HEK293 (cell line): ENCODE measurements at regions not wholly inside any gene's neighbourhood (a gene's known extent, or its start where the extent isn't known, plus 50 kb on each side); places are given as distances from the start of the nearest gene placed in this dataset.

Experiments
- CTCF ChIA-PET: fragments of 350-600 bp; formaldehyde crosslinking; extraction: SDS; loops from one replicate; lab custom pipeline; 2021; ENCODE audit warnings: antibody characterized with exemption; lab: Yijun Ruan, JAX
- POLR2A ChIA-PET: fragments of 300-600 bp; formaldehyde crosslinking; extraction: SDS; loops from one replicate; lab custom pipeline; 2020; ENCODE audit warnings: antibody characterized with exemption, inconsistent platforms; lab: Yijun Ruan, JAX
- H3K27ac ChIP-seq: fragments of 200-500 bp; sonication (Bioruptor generic); 2 replicates; pipeline ENCODE4 v1.5.1; 2014; ENCODE audit warnings: low read depth, low read length, control low read depth, inconsistent platforms; ENCODE audit errors: extremely low read depth
- H3K36me3 ChIP-seq, 2 experiments: fragments of 200-500 bp in 1 of 2; sonication (Bioruptor generic) in 1 of 2; 1 replicate in 1 of 2; 2 replicates in 1 of 2; pipeline ENCODE4 v1.5.1; 2014 to 2017; ENCODE audit warnings: inconsistent platforms in 2 of 2, low read length in 2 of 2; ENCODE audit not compliant: control insufficient read depth in 2 of 2, insufficient read depth in 1 of 2
- H3K4me1 ChIP-seq: fragments of 200-500 bp; sonication (Bioruptor generic); 2 replicates; pipeline ENCODE4 v1.5.1; 2014; ENCODE audit warnings: mild to moderate bottlenecking, low read length, inconsistent platforms; ENCODE audit not compliant: control insufficient read depth, insufficient read depth
- H3K4me3 ChIP-seq: 2 replicates; pipeline ENCODE4 v1.5.1; 2011; ENCODE audit warnings: low read depth, mild to moderate bottlenecking, control low read depth, low read length, moderate library complexity
- H3K9me3 ChIP-seq: fragments of 200-500 bp; sonication (Bioruptor generic); 2 replicates; pipeline ENCODE4 v1.5.1; 2014; ENCODE audit warnings: low read depth, low read length, inconsistent platforms; ENCODE audit not compliant: control insufficient read depth, insufficient read depth
- BCL11A ChIP-seq: fragments of 450-650 bp; formaldehyde crosslinking; IDR thresholded peaks from 2 replicates; pipeline ENCODE4 v1.5.1; 2016; ENCODE audit warnings: low read depth, missing biosample characterization, missing genetic modification characterization
- EGR2 ChIP-seq: fragments of 450-650 bp; formaldehyde crosslinking; IDR thresholded peaks from 2 replicates; pipeline ENCODE4 v1.5.1; 2016; ENCODE audit warnings: low read depth, missing biosample characterization, missing genetic modification characterization
- GLI2 ChIP-seq: fragments of 450-650 bp; formaldehyde crosslinking; IDR thresholded peaks from 2 replicates; pipeline ENCODE4; 2017; ENCODE audit warnings: missing biosample characterization, missing genetic modification characterization, low read depth, borderline replicate concordance
- OSR2 ChIP-seq: fragments of 450-650 bp; formaldehyde crosslinking; IDR thresholded peaks from 2 replicates; pipeline ENCODE4 v1.5.1; 2016; ENCODE audit warnings: missing biosample characterization, missing genetic modification characterization
- YY2 ChIP-seq: fragments of 450-650 bp; formaldehyde crosslinking; IDR thresholded peaks from 2 replicates; pipeline ENCODE4 v1.5.1; 2016; ENCODE audit warnings: missing biosample characterization, missing genetic modification characterization
- ZBTB21 ChIP-seq: fragments of 450-650 bp; formaldehyde crosslinking; IDR thresholded peaks from 2 replicates; pipeline ENCODE4 v1.5.1; 2017; ENCODE audit warnings: missing biosample characterization, missing genetic modification characterization
- ZNF175 ChIP-seq: fragments of 450-650 bp; formaldehyde crosslinking; IDR thresholded peaks from 2 replicates; pipeline ENCODE4 v1.5.1; 2016; ENCODE audit warnings: missing biosample characterization, missing genetic modification characterization
- ZNF184 ChIP-seq: fragments of 450-650 bp; IDR thresholded peaks from 2 replicates; pipeline ENCODE4 v1.5.1; 2018; ENCODE audit warnings: missing biosample characterization, mild to moderate bottlenecking, missing genetic modification characterization
- ZNF221 ChIP-seq: fragments of 450-650 bp; formaldehyde crosslinking; IDR thresholded peaks from 2 replicates; pipeline ENCODE4 v1.5.1; 2017; ENCODE audit warnings: missing biosample characterization, missing genetic modification characterization, borderline replicate concordance
- ZNF24 ChIP-seq: fragments of 450-650 bp; formaldehyde crosslinking; IDR thresholded peaks from 2 replicates; pipeline ENCODE4 v1.5.1; 2016; ENCODE audit warnings: missing biosample characterization, missing genetic modification characterization
- ZNF341 ChIP-seq: fragments of 450-650 bp; formaldehyde crosslinking; IDR thresholded peaks from 2 replicates; pipeline ENCODE4; 2016; ENCODE audit warnings: low read depth, missing biosample characterization, missing genetic modification characterization
- ZNF416 ChIP-seq: fragments of 450-650 bp; formaldehyde crosslinking; IDR thresholded peaks from 2 replicates; pipeline ENCODE4 v1.5.1; 2016; ENCODE audit warnings: missing biosample characterization, missing genetic modification characterization
- ZNF621 ChIP-seq: fragments of 450-650 bp; formaldehyde crosslinking; IDR thresholded peaks from 2 replicates; pipeline ENCODE4 v1.5.1; 2017; ENCODE audit warnings: missing biosample characterization, missing genetic modification characterization
- ZNF747 ChIP-seq: fragments of 450-650 bp; formaldehyde crosslinking; IDR thresholded peaks from 2 replicates; pipeline ENCODE4 v1.5.1; 2016; ENCODE audit warnings: missing biosample characterization, missing genetic modification characterization
- TF ChIP-seq, protein P1 (sequence below): fragments of 450-650 bp; formaldehyde crosslinking; IDR thresholded peaks from 2 replicates; pipeline ENCODE4 v1.5.1; 2016; ENCODE audit warnings: missing biosample characterization, missing genetic modification characterization
- TF ChIP-seq, protein P2 (sequence below): fragments of 450-650 bp; formaldehyde crosslinking; IDR thresholded peaks from 2 replicates; pipeline ENCODE4; 2016; ENCODE audit warnings: missing biosample characterization, missing genetic modification characterization
- TF ChIP-seq, protein P3 (sequence below): fragments of 450-650 bp; formaldehyde crosslinking; IDR thresholded peaks from 2 replicates; pipeline ENCODE4 v1.5.1; 2016; ENCODE audit warnings: missing biosample characterization, missing genetic modification characterization

DNA sequence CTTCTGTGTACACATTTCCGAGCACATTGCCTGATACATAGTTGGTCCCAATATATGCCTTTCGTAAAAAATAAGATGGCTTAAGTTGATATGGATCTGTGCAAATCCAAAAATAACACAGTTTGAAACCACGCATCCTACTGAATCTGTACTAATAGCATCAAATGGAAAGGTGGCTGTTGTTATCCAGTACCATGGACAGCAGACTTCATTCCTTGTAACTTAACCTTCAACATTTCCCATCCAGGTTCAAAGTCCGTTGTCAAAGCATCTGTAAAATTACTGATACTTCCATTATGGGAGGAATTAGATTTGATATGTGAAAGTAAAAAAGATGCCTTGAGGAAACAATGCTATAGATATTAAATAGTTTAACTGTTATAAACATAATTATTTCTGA lies 65.5 kb upstream of the C3orf49 start:
- H3K27ac ChIP-seq, result no peak overlapping the region
- H3K9me3 ChIP-seq, result no peaks in the 10 kb centered on the region
- CTCF ChIA-PET, result no interaction called here
- no peak overlapping the region for H3K4me3 ChIP-seq
- H3K36me3 ChIP-seq, result no peaks in the 10 kb centered on the region
- no peaks in the 10 kb centered on the region for H3K4me1 ChIP-seq
- POLR2A ChIA-PET, result no interaction called here
- no peak for TF ChIP-seq ZNF341 (tag by site-specific recombination)
- TF ChIP-seq, protein P1, sequence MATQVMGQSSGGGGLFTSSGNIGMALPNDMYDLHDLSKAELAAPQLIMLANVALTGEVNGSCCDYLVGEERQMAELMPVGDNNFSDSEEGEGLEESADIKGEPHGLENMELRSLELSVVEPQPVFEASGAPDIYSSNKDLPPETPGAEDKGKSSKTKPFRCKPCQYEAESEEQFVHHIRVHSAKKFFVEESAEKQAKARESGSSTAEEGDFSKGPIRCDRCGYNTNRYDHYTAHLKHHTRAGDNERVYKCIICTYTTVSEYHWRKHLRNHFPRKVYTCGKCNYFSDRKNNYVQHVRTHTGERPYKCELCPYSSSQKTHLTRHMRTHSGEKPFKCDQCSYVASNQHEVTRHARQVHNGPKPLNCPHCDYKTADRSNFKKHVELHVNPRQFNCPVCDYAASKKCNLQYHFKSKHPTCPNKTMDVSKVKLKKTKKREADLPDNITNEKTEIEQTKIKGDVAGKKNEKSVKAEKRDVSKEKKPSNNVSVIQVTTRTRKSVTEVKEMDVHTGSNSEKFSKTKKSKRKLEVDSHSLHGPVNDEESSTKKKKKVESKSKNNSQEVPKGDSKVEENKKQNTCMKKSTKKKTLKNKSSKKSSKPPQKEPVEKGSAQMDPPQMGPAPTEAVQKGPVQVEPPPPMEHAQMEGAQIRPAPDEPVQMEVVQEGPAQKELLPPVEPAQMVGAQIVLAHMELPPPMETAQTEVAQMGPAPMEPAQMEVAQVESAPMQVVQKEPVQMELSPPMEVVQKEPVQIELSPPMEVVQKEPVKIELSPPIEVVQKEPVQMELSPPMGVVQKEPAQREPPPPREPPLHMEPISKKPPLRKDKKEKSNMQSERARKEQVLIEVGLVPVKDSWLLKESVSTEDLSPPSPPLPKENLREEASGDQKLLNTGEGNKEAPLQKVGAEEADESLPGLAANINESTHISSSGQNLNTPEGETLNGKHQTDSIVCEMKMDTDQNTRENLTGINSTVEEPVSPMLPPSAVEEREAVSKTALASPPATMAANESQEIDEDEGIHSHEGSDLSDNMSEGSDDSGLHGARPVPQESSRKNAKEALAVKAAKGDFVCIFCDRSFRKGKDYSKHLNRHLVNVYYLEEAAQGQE (tag by site-specific recombination), result peak; percentile 94
- TF ChIP-seq, protein P2, sequence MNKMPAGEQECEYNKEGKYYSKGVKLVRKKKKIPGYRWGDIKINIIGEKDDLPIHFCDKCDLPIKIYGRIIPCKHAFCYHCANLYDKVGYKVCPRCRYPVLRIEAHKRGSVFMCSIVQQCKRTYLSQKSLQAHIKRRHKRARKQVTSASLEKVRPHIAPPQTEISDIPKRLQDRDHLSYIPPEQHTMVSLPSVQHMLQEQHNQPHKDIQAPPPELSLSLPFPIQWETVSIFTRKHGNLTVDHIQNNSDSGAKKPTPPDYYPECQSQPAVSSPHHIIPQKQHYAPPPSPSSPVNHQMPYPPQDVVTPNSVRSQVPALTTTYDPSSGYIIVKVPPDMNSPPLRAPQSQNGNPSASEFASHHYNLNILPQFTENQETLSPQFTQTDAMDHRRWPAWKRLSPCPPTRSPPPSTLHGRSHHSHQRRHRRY (tag by site-specific recombination), result no peak
- TF ChIP-seq ZNF621, result no peak
- TF ChIP-seq, all 188 proteins: peak for 1

DNA sequence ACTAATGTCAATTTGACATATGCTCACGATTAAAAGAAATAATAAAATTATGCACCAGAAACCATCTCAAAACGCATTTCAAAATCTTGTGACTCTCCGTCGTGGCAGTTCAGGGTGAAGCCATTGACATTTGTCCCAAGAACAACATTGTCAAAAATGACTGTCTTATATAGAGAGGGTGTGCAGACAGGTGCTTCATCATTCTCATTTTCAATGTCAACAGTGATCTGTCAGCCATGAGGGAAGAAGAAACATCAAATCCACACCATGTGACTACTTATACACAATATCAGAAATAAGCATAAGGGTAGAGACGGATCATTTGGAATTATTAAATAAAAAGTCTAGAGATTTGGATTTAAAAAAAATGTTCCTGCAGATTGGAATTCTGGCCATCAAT lies 65.1 kb upstream of the C3orf49 start:
- no peaks in the 10 kb centered on the region for H3K9me3 ChIP-seq
- H3K4me1 ChIP-seq, result no peaks in the 10 kb centered on the region
- no peaks in the 10 kb centered on the region for H3K36me3 ChIP-seq
- H3K27ac ChIP-seq, result no peak overlapping the region
- no peak overlapping the region for H3K4me3 ChIP-seq
- ChIA-PET POLR2A (no interaction called here), CTCF (no interaction called here)
- TF ChIP-seq ZNF24 (no peak), OSR2 (no peak), ZNF175 (tag by site-specific recombination) (no peak), ZNF416 (tag by site-specific recombination) (no peak), YY2 (no peak), GLI2 (tag by site-specific recombination) (no peak), ZNF621 (no peak), EGR2 (tag by site-specific recombination) (no peak)

DNA sequence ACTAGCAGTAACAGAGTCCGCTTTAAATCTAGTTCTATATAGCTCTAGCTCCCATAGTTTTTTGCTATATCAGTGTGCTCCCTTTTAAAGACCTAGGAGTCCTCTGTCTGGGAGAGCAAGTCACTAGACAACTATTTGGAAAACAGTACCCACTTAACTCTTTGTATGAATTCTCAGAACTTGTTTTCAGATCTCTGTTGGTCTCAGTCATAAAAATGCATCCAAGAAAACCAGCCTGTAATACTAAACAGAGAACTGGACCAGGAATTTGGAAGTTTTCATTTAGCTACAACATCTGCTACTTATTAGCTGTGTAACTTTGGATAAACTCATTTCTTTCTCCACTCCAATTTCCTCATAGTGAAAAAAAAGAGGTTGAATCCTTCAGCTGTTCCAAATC lies 56.9 kb upstream of the C3orf49 start:
- ChIA-PET POLR2A (no interaction called here), CTCF (no interaction called here)
- H3K9me3 ChIP-seq, result no peaks in the 10 kb centered on the region
- no peaks in the 10 kb centered on the region for H3K36me3 ChIP-seq
- TF ChIP-seq BCL11A, result no peak
- TF ChIP-seq ZBTB21, result no peak
- H3K4me3 ChIP-seq, result no peak overlapping the region
- no peak overlapping the region for H3K27ac ChIP-seq
- H3K4me1 ChIP-seq, result no peaks in the 10 kb centered on the region

DNA sequence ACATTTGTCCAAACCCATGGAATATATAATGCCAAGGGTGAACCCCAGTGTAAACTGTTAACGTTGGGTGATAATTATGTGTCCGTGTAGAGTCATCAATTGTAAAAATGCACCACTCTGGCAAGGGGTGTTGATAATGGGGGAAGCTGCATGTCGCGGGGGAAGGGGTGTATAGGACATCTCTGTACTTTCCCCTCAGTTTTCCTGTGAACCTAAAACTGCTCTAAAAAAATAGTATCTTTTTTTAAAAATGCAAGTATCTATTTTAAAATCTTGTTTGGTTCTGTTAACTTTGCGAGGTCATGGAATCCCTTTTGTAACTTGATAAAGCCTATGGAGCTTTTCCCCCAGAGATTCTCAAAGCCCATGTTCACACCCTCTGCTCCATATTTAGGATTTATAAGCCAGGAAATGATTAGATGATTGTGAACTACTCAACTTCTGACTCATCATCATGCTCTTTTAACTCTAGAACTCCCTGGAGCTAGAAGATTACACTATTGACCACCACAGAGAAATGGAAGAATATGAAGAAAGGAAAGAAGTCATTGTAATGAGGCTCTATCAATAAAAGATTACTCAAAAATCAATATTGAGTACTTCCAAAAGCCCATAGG lies 56.1 kb upstream of the C3orf49 start:
- CTCF ChIA-PET, result no interaction called here

More for the DNA sequence above, 56.1 kb upstream of the C3orf49 start:
- Histone ChIP-seq H3K4me3 (no peak overlapping the region), H3K9me3 (no peaks in the 10 kb centered on the region), H3K36me3 (no peaks in the 10 kb centered on the region)
- TF ChIP-seq ZNF184 (tag by site-specific recombination) (no peak), ZNF747 (no peak), BCL11A (no peak), ZNF221 (no peak)
- TF ChIP-seq, protein P3, sequence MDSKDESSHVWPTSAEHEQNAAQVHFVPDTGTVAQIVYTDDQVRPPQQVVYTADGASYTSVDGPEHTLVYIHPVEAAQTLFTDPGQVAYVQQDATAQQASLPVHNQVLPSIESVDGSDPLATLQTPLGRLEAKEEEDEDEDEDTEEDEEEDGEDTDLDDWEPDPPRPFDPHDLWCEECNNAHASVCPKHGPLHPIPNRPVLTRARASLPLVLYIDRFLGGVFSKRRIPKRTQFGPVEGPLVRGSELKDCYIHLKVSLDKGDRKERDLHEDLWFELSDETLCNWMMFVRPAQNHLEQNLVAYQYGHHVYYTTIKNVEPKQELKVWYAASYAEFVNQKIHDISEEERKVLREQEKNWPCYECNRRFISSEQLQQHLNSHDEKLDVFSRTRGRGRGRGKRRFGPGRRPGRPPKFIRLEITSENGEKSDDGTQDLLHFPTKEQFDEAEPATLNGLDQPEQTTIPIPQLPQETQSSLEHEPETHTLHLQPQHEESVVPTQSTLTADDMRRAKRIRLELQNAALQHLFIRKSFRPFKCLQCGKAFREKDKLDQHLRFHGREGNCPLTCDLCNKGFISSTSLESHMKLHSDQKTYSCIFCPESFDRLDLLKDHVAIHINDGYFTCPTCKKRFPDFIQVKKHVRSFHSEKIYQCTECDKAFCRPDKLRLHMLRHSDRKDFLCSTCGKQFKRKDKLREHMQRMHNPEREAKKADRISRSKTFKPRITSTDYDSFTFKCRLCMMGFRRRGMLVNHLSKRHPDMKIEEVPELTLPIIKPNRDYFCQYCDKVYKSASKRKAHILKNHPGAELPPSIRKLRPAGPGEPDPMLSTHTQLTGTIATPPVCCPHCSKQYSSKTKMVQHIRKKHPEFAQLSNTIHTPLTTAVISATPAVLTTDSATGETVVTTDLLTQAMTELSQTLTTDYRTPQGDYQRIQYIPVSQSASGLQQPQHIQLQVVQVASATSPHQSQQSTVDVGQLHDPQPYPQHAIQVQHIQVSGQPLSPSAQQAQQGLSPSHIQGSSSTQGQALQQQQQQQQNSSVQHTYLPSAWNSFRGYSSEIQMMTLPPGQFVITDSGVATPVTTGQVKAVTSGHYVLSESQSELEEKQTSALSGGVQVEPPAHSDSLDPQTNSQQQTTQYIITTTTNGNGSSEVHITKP (tag by site-specific recombination), result peak; percentile 70
- TF ChIP-seq, all 188 proteins: peak for 1
- H3K4me1 ChIP-seq, result no peaks in the 10 kb centered on the region
- H3K27ac ChIP-seq, result no peak overlapping the region
- POLR2A ChIA-PET, result no interaction called here
